ENCODE measurements at regions not wholly inside any gene's neighbourhood (a gene's known extent, or its start where the extent isn't known, plus 50 kb on each side); places are given as distances from the start of the nearest gene placed in this dataset.

DNA sequence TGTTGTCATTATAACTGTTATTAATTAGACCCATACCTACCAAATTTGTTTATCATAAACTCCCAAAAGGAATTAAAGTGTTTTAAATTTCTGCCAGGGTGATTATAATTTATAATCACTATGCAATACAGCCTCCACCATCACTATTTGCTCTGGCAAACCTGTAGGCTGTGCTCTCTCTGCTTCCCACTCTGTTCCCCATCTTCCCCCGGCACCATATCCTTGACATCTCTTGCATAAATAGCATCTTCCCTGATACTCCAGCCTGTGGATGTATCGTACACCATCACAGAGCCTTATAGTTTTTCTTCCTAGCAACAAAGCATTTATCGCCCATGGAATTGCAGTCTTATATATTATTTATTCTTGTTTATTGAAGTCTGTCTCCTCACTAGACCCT lies 181.5 kb upstream of the TSC22D1 start:
- TF ChIP-seq, protein P1, sequence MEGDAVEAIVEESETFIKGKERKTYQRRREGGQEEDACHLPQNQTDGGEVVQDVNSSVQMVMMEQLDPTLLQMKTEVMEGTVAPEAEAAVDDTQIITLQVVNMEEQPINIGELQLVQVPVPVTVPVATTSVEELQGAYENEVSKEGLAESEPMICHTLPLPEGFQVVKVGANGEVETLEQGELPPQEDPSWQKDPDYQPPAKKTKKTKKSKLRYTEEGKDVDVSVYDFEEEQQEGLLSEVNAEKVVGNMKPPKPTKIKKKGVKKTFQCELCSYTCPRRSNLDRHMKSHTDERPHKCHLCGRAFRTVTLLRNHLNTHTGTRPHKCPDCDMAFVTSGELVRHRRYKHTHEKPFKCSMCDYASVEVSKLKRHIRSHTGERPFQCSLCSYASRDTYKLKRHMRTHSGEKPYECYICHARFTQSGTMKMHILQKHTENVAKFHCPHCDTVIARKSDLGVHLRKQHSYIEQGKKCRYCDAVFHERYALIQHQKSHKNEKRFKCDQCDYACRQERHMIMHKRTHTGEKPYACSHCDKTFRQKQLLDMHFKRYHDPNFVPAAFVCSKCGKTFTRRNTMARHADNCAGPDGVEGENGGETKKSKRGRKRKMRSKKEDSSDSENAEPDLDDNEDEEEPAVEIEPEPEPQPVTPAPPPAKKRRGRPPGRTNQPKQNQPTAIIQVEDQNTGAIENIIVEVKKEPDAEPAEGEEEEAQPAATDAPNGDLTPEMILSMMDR (IDR thresholded peaks at IDR 0.05): no peak
- no peak for TF ChIP-seq POLR2A (IDR thresholded peaks at IDR 0.05)
